ENCODE measurements at regions not wholly inside any gene's neighbourhood (a gene's known extent, or its start where the extent isn't known, plus 50 kb on each side); places are given as distances from the start of the nearest gene placed in this dataset.

DNA sequence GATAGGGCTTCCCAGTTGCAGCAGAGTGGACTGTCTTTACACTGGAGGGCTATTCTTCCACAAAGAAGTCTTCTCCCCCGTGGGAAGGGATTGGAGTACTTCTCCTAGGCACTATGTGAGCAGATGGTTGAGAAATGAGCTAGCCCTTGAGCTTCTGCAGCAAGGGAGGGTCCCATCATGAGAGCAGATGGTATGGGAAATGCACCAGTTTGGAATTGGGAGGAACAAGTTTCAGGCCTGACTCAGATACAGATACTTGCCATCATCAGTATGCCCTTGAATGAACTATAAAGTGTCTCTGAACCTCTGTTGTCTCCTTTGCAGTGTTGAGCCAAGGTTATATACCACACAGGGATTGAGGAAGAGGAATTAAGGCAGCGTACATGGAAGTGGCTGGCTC, 757.4 kb downstream of the RNF144A start:
- no peaks in the 10 kb centered on the region for H3K27me3 ChIP-seq (ENCODE audit: control insufficient read depth, insufficient read depth, low read length)
- peaks cover 0 to 12% (median 8%) of the 10 kb centered on the region in 4 donors for H3K4me1 Mint-ChIP-seq
- ATAC-seq (ENCODE audit: low read depth in 2 of 2) = no peak
- H3K36me3 Mint-ChIP-seq = no peaks in the 10 kb centered on the region
- no peak overlapping the region for H3K4me3 ChIP-seq (ENCODE audit: low read depth, low read length)
- H3K9me3 ChIP-seq (ENCODE audit: control insufficient read depth in 2 of 2, low read length in 2 of 2) = peaks cover 0 to 3% of the 10 kb centered on the region in 2 experiments
- no peak for DNase-seq
- H3K9me3 Mint-ChIP-seq = peaks cover 0 to 1% (median 0%) of the 10 kb centered on the region in 7 donors
- no peaks in the 10 kb centered on the region for H3K36me3 ChIP-seq (ENCODE audit: control insufficient read depth, insufficient read depth, low read length)
- H3K27ac ChIP-seq (ENCODE audit: insufficient read depth, low read length, poor library complexity, severe bottlenecking) = no peak overlapping the region
- H3K27me3 Mint-ChIP-seq = no peaks in the 10 kb centered on the region
- H3K27ac Mint-ChIP-seq = no peak overlapping the region
- no peak overlapping the region for H3K4me3 Mint-ChIP-seq
- no peaks in the 10 kb centered on the region for H3K4me1 ChIP-seq (ENCODE audit: control insufficient read depth, insufficient read depth, low read length, poor library complexity, severe bottlenecking)

DNA sequence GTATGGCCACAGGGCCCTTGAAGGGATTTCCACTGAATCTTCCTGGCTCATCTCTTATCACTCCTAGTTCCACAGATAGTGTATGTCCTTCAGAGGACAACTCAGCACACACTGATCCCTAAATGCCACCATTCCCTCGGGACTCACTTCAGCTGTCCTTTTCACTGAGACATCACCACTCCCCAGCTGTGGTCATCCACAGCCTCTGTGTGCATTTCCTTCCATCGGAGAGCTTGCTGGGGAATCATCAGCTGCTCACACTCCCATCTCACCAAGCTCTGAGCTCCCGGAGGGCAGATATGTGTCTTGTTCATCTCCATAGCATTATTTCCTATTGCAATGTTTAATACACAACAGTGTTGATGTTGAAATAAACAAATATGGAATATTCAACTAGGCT, 759.5 kb downstream of the RNF144A start:
- ATAC-seq (ENCODE audit: low read depth in 2 of 2) (no peak), DNase-seq (no peak)
- Histone ChIP-seq H3K36me3 (ENCODE audit: control insufficient read depth, insufficient read depth, low read length) (no peaks in the 10 kb centered on the region), H3K4me1 (ENCODE audit: control insufficient read depth, insufficient read depth, low read length, poor library complexity, severe bottlenecking) (no peaks in the 10 kb centered on the region), H3K27ac (ENCODE audit: insufficient read depth, low read length, poor library complexity, severe bottlenecking) (no peak overlapping the region), H3K9me3 (ENCODE audit: control insufficient read depth in 2 of 2, low read length in 2 of 2) (peaks cover 0 to 3% of the 10 kb centered on the region in 2 experiments), H3K4me3 (ENCODE audit: low read depth, low read length) (no peak overlapping the region), H3K27me3 (ENCODE audit: control insufficient read depth, insufficient read depth, low read length) (no peaks in the 10 kb centered on the region)
- peaks cover 0 to 1% (median 0%) of the 10 kb centered on the region in 7 donors for H3K9me3 Mint-ChIP-seq
- H3K27me3 Mint-ChIP-seq = no peaks in the 10 kb centered on the region
- H3K27ac Mint-ChIP-seq = no peak overlapping the region
- H3K36me3 Mint-ChIP-seq = no peaks in the 10 kb centered on the region
- H3K4me1 Mint-ChIP-seq = peaks cover 0 to 12% (median 7%) of the 10 kb centered on the region in 4 donors
- no peak overlapping the region for H3K4me3 Mint-ChIP-seq

DNA sequence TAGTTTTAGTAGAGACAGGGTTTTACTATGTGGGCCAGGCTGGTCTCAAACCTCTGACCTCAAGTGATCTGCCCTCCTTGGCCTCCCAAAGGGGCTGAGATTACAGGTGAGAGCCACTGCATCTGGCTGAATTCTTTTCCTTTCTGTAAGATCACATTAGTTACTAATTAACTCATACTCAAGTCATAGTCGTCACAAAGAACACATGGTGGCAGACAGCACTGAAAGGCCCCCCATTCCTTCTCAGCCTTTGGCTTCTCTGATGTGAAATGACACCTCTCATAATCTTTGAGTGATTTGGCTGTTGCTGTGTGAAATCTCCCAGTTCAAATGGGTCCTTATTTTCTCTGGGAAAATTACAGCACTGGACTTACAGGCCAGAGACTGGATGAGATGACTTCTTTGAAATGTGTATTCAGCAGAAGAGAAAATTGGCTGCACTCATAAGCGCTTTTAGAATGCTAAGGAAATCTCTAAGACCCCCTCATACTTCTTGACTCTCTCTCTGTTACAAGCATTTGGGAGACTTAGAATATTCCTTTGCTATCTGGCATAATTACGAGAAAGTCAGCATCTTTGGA, 764.8 kb downstream of the RNF144A start:
- ATAC-seq (ENCODE audit: low read depth in 2 of 2) = no peak
- Mint-ChIP-seq H3K4me3 (no peak overlapping the region), H3K9me3 (peaks cover 0 to 1% (median 0%) of the 10 kb centered on the region in 7 donors), H3K36me3 (no peaks in the 10 kb centered on the region), H3K27ac (no peak overlapping the region), H3K27me3 (peaks cover 10% of the 10 kb centered on the region), H3K4me1 (no peaks in the 10 kb centered on the region)
- H3K9me3 ChIP-seq (ENCODE audit: control insufficient read depth in 2 of 2, low read length in 2 of 2) = no peaks in the 10 kb centered on the region
- no peaks in the 10 kb centered on the region for H3K36me3 ChIP-seq (ENCODE audit: control insufficient read depth, insufficient read depth, low read length)
- H3K4me1 ChIP-seq (ENCODE audit: control insufficient read depth, insufficient read depth, low read length, poor library complexity, severe bottlenecking) = no peaks in the 10 kb centered on the region
- no peak overlapping the region for H3K27ac ChIP-seq (ENCODE audit: insufficient read depth, low read length, poor library complexity, severe bottlenecking)
- H3K27me3 ChIP-seq (ENCODE audit: control insufficient read depth, insufficient read depth, low read length) = no peaks in the 10 kb centered on the region
- no peak for DNase-seq
- H3K4me3 ChIP-seq (ENCODE audit: low read depth, low read length) = no peak overlapping the region

DNA sequence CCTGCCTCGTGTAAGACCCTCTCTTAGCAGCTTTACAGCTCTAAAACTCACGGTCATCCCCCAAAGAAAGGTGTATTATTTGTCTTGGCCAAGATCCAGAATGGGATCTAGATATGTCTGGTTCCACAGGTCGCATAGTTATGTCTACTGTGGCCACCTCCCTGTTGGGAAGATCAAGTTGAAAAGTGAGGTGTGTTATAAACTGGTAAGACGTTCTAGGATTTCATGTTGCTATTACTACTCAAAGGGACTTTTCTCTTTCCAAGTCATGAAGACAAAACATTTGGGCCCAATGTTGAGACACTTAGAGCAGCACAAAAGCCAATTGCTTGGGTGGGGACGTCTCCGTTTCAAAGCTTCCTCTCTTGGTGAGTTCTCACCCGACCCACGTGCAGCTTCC, 766.0 kb downstream of the RNF144A start:
- no peak overlapping the region for H3K4me3 ChIP-seq (ENCODE audit: low read depth, low read length)
- Mint-ChIP-seq H3K9me3 (peaks cover 0 to 1% (median 0%) of the 10 kb centered on the region in 7 donors), H3K4me3 (no peak overlapping the region), H3K27ac (no peak overlapping the region), H3K36me3 (no peaks in the 10 kb centered on the region), H3K27me3 (peaks cover 10% of the 10 kb centered on the region), H3K4me1 (no peaks in the 10 kb centered on the region)
- no peaks in the 10 kb centered on the region for H3K36me3 ChIP-seq (ENCODE audit: control insufficient read depth, insufficient read depth, low read length)
- H3K9me3 ChIP-seq (ENCODE audit: control insufficient read depth in 2 of 2, low read length in 2 of 2) = no peaks in the 10 kb centered on the region
- no peaks in the 10 kb centered on the region for H3K27me3 ChIP-seq (ENCODE audit: control insufficient read depth, insufficient read depth, low read length)
- no peak for ATAC-seq (ENCODE audit: low read depth in 2 of 2)
- no peaks in the 10 kb centered on the region for H3K4me1 ChIP-seq (ENCODE audit: control insufficient read depth, insufficient read depth, low read length, poor library complexity, severe bottlenecking)
- no peak for DNase-seq
- no peak overlapping the region for H3K27ac ChIP-seq (ENCODE audit: insufficient read depth, low read length, poor library complexity, severe bottlenecking)

DNA sequence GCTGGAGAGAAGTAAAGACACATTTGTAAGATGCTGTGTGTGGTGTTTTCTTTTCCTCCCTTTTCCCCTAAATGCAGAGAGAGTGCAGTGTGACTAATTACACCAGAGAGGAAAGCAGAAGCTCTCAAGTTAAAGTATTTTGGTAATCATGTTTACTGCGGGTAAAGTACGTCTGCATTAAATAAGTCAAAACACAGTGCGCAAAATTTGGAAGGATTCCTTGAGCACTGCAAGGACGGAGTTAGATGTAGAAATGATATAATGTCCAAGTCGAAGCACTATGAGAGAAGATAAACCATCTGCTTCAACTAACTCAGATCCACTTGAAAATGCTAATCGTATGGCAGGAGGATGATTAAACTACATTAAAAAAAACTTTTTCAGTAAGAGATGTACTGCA, 766.5 kb downstream of the RNF144A start:
- no peak overlapping the region for H3K4me3 ChIP-seq (ENCODE audit: low read depth, low read length)
- Mint-ChIP-seq H3K4me1 (no peaks in the 10 kb centered on the region), H3K36me3 (no peaks in the 10 kb centered on the region), H3K4me3 (no peak overlapping the region), H3K27me3 (peaks cover 10% of the 10 kb centered on the region), H3K9me3 (peaks cover 0 to 1% (median 0%) of the 10 kb centered on the region in 7 donors), H3K27ac (no peak overlapping the region)
- H3K9me3 ChIP-seq (ENCODE audit: control insufficient read depth in 2 of 2, low read length in 2 of 2) = no peaks in the 10 kb centered on the region
- H3K4me1 ChIP-seq (ENCODE audit: control insufficient read depth, insufficient read depth, low read length, poor library complexity, severe bottlenecking) = no peaks in the 10 kb centered on the region
- H3K27ac ChIP-seq (ENCODE audit: insufficient read depth, low read length, poor library complexity, severe bottlenecking) = no peak overlapping the region
- H3K36me3 ChIP-seq (ENCODE audit: control insufficient read depth, insufficient read depth, low read length) = no peaks in the 10 kb centered on the region
- H3K27me3 ChIP-seq (ENCODE audit: control insufficient read depth, insufficient read depth, low read length) = no peaks in the 10 kb centered on the region
- no peak for ATAC-seq (ENCODE audit: low read depth in 2 of 2)
- no peak for DNase-seq

DNA sequence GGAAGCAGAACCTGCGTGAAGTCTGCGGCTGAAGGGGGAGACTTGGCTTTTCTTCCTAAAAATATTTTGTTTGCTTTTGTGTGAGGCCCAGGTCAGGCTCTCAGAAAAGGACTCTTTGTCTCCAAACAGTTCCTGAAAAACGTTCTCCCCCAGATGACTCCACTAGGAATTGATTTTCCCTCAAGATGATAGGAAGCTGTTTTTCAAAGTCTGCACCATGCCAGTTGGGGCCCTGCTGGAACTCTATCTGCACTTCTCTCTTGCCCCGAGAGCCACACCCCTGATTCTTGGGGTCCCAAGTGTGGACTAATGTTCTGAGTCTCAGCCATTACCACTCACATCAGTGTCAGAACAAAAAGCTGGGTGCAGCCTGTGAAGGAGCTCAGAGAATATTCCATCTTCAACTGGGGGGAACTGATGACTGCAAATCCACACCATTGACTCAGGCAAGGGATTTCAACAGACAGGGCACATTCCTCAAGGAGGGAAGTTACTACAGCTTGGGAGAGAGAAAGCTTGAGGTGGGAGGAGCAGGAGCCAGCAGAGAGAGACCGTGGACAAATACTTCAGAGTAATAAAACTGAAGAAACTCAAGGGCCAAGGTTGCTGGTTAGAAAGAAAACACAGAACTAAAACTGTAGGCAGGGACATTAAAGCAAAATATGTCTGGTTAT, 768.3 kb downstream of the RNF144A start:
- H3K4me1 Mint-ChIP-seq = no peaks in the 10 kb centered on the region
- Histone ChIP-seq H3K4me3 (ENCODE audit: low read depth, low read length) (no peak overlapping the region), H3K36me3 (ENCODE audit: control insufficient read depth, insufficient read depth, low read length) (no peaks in the 10 kb centered on the region), H3K27ac (ENCODE audit: insufficient read depth, low read length, poor library complexity, severe bottlenecking) (no peak overlapping the region), H3K4me1 (ENCODE audit: control insufficient read depth, insufficient read depth, low read length, poor library complexity, severe bottlenecking) (no peaks in the 10 kb centered on the region), H3K27me3 (ENCODE audit: control insufficient read depth, insufficient read depth, low read length) (no peaks in the 10 kb centered on the region), H3K9me3 (ENCODE audit: control insufficient read depth in 2 of 2, low read length in 2 of 2) (no peaks in the 10 kb centered on the region)
- peaks cover 0 to 1% (median 0%) of the 10 kb centered on the region in 7 donors for H3K9me3 Mint-ChIP-seq
- ATAC-seq (ENCODE audit: low read depth in 2 of 2) (no peak), DNase-seq (no peak)
- H3K4me3 Mint-ChIP-seq = no peak overlapping the region
- H3K27ac Mint-ChIP-seq = no peak overlapping the region
- H3K36me3 Mint-ChIP-seq = no peaks in the 10 kb centered on the region
- peaks cover 10% of the 10 kb centered on the region for H3K27me3 Mint-ChIP-seq

DNA sequence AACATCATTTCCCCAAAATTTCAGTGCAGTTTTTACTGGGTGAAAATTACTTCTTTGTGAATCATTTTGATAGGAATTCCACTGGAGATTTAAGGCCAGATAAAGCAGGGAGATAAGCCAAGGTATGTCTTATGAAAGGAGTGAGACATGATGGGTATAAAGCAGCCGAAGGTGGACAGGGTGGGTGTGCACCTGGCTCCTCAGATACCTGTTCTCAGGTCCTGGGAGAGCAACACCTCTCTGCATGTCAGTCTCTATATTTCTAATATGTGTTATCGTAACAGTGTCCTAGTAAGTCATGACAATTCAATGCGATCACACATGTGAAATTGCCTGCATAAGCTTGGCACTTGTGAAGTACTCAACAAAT, 768.8 kb downstream of the RNF144A start:
- H3K27me3 Mint-ChIP-seq = peaks cover 10% of the 10 kb centered on the region
- Histone ChIP-seq H3K36me3 (ENCODE audit: control insufficient read depth, insufficient read depth, low read length) (no peaks in the 10 kb centered on the region), H3K27me3 (ENCODE audit: control insufficient read depth, insufficient read depth, low read length) (no peaks in the 10 kb centered on the region), H3K4me1 (ENCODE audit: control insufficient read depth, insufficient read depth, low read length, poor library complexity, severe bottlenecking) (no peaks in the 10 kb centered on the region), H3K27ac (ENCODE audit: insufficient read depth, low read length, poor library complexity, severe bottlenecking) (no peak overlapping the region), H3K4me3 (ENCODE audit: low read depth, low read length) (no peak overlapping the region), H3K9me3 (ENCODE audit: control insufficient read depth in 2 of 2, low read length in 2 of 2) (no peaks in the 10 kb centered on the region)
- H3K36me3 Mint-ChIP-seq = no peaks in the 10 kb centered on the region
- no peak overlapping the region for H3K4me3 Mint-ChIP-seq
- H3K9me3 Mint-ChIP-seq = peaks cover 0 to 1% (median 0%) of the 10 kb centered on the region in 7 donors
- H3K4me1 Mint-ChIP-seq = no peaks in the 10 kb centered on the region
- DNase-seq (no peak), ATAC-seq (ENCODE audit: low read depth in 2 of 2) (no peak)
- H3K27ac Mint-ChIP-seq = no peak overlapping the region
